Bronchial epithelial cell (primary cell): ENCODE measurements at regions not wholly inside any gene's neighbourhood (a gene's known extent, or its start where the extent isn't known, plus 50 kb on each side); places are given as distances from the start of the nearest gene placed in this dataset.
A peak's percentile ranks its signal among the peaks of the same experiment; 100 is the strongest.

Experiments used
- DNase-seq: peaks from one replicate; pipeline ENCODE4 v3.0.0-alpha.2; 2010; ENCODE audit warnings: low read depth
- FAIRE-seq: peaks from 2 replicates; lab custom pipeline; 2011; peaks lifted over from hg19 to GRCh38; lab: Jason Lieb, UNC
- H3K27me3 ChIP-seq: 2 replicates; pipeline ENCODE4 v1.5.1; 2011; ENCODE audit warnings: low read length; ENCODE audit not compliant: control insufficient read depth, insufficient read depth
- H3K36me3 ChIP-seq: 2 replicates; pipeline ENCODE4 v1.5.1; 2011; ENCODE audit warnings: low read length; ENCODE audit not compliant: control insufficient read depth, insufficient read depth
- H3K4me3 ChIP-seq: 2 replicates; pipeline ENCODE4 v1.5.1; 2011; ENCODE audit warnings: mild to moderate bottlenecking, low read depth, low read length, control low read depth
- CTCF ChIP-seq: IDR thresholded peaks from 2 replicates; pipeline ENCODE4 v1.5.1; 2011; ENCODE audit warnings: mild to moderate bottlenecking, moderate library complexity, low read length, control low read depth, inconsistent platforms; ENCODE audit not compliant: insufficient read depth, severe bottlenecking

- TF ChIP-seq CTCF, result no peak
- FAIRE-seq, result no peak
- Histone ChIP-seq H3K36me3 (no peaks in the 10 kb centered on the region), H3K27me3 (no peaks in the 10 kb centered on the region), H3K4me3 (no peak overlapping the region)
- DNase-seq, result no peak
Measured at GRCh38 chr4:24192018-24192641, 302.3 kb upstream of the PPARGC1A start.

GRCh38 chr4:24190761-24191695, 301.2 kb upstream of the PPARGC1A start:
- no peak for DNase-seq
- no peak for TF ChIP-seq CTCF
- H3K36me3 ChIP-seq, result no peaks in the 10 kb centered on the region
- no peaks in the 10 kb centered on the region for H3K27me3 ChIP-seq
- FAIRE-seq, result no peak
- H3K4me3 ChIP-seq, result no peak overlapping the region

GRCh38 chr4:24188459-24188858, 298.6 kb upstream of the PPARGC1A start:
- FAIRE-seq, result no peak
- TF ChIP-seq CTCF, result no peak

GRCh38 chr4:24186466-24186865, 296.6 kb upstream of the PPARGC1A start:
- FAIRE-seq, result no peak
- Histone ChIP-seq H3K27me3 (no peaks in the 10 kb centered on the region), H3K36me3 (no peaks in the 10 kb centered on the region), H3K4me3 (no peak overlapping the region)
- no peak for TF ChIP-seq CTCF
- DNase-seq, result no peak

More at GRCh38 chr4:24188459-24188858, 298.6 kb upstream of the PPARGC1A start:
- no peaks in the 10 kb centered on the region for H3K36me3 ChIP-seq
- no peaks in the 10 kb centered on the region for H3K27me3 ChIP-seq
- no peak overlapping the region for H3K4me3 ChIP-seq
- no peak for DNase-seq

GRCh38 chr4:24181005-24181404, 291.2 kb upstream of the PPARGC1A start:
- Histone ChIP-seq H3K27me3 (no peaks in the 10 kb centered on the region), H3K4me3 (no peak overlapping the region), H3K36me3 (no peaks in the 10 kb centered on the region)
- no peak for FAIRE-seq
- TF ChIP-seq CTCF, result no peak
- peak; percentile 58 for DNase-seq
